ENCODE measurements at regions not wholly inside any gene's neighbourhood (a gene's known extent, or its start where the extent isn't known, plus 50 kb on each side); places are given as distances from the start of the nearest gene placed in this dataset.
"Not testable (repeated sequence)": the region's sequence is repeated elsewhere in the genome, so short reads cannot be mapped to it uniquely, and the experiment has no call there.

GRCh38 chr9:29450343-29450875 lies 1877.1 kb upstream of the C9orf72 start:
- DNase-seq, result not testable (repeated sequence)

GRCh38 chr9:29456940-29457339 lies 1883.7 kb upstream of the C9orf72 start:
- DNase-seq, result no peak

DNA sequence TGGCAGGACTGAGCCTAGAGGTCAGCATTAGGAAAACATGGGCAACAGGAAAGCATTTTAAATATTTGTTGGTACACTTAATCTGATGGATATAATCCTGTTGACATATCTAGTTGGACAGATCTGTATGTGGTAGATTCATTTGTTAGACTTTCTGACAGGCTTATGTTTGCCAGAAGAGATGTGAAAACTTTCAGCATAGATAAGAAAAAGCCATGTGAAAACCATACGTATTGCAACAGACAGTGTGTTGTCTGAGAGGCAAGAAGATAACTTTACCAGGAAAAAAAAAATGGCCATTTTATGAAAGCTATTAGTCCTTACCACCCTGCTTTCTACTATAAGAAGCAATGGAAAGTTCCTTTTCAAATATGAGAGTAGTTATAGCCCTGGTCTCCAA lies 1902.2 kb upstream of the C9orf72 start:
- no peak for DNase-seq

GRCh38 chr9:29511680-29512079 lies 1938.4 kb upstream of the C9orf72 start:
- no peak for DNase-seq

DNA sequence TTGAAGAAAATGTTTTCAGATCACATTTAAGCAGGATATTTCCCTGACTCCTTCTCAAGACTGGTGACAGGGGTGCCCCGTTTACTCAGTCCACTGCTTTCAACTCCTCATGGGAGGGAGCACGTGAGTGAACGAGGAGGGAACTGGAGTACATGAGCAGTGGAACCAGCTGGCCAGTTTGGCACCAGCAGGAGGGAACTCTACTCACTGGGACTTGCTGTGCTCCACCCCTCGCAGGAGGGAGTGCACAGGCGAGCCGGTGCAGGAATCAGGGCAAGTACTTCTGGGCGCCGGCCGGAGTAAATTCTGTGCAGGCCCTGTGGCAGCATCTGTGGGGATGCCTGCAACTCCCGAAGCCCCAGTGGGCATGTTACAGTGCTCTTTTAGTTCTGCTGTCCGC lies 1941.1 kb upstream of the C9orf72 start:
- DNase-seq, result peak; percentile 17 to 42

- no peak for DNase-seq
Observed at GRCh38 chr9:29514862-29515261, 1941.6 kb upstream of the C9orf72 start.

- no peak for DNase-seq
Observed at GRCh38 chr9:29548436-29548835, 1975.2 kb upstream of the C9orf72 start.

DNA sequence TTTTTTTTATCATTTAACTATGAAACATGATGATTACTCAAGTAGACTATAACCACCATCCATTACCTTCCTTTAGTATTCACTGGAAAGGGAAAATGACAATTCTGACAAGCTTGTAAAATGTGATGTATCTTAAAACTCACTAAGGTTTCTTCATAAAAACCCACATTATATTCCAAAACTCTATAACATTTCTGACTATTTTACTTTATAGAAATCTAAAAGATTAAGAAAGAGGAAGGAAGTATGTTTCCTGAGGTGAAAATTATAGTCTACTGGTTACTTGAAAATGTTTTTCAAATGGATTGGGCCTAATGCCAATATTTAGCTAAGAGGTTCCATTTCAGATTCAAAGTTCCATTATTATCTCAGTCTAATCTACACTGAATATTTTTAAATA lies 1982.2 kb upstream of the C9orf72 start:
- no peak for DNase-seq

- no peak for DNase-seq
Observed at GRCh38 chr9:29556317-29556716, 1983.0 kb upstream of the C9orf72 start.

GRCh38 chr9:29556746-29557145 lies 1983.5 kb upstream of the C9orf72 start:
- DNase-seq, result no peak

- DNase-seq, result no peak
Observed at GRCh38 chr9:29564564-29564963, 1991.3 kb upstream of the C9orf72 start.

DNA sequence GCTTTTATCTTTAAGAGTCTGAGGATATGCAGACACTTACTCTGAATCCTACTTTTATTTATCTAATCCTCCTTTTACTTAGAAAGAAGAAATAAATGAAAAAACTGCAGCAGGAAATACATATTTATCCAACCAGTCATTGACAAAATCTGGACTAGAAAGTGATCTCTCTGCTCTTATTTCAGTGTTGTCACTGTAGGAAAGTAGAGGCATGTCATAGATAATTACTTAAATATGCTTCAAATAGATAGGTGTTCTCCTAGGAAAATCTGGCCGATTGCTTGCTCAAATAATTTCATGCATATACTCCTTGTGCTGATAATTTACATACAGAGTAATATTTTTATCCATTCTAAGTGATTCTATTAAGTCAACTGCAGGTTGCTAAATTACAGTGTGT lies 2001.9 kb upstream of the C9orf72 start:
- DNase-seq, result no peak

GRCh38 chr9:29588361-29588760 lies 2015.1 kb upstream of the C9orf72 start:
- DNase-seq, result no peak

GRCh38 chr9:29609282-29609681 lies 2036.0 kb upstream of the C9orf72 start:
- DNase-seq, result no peak

DNA sequence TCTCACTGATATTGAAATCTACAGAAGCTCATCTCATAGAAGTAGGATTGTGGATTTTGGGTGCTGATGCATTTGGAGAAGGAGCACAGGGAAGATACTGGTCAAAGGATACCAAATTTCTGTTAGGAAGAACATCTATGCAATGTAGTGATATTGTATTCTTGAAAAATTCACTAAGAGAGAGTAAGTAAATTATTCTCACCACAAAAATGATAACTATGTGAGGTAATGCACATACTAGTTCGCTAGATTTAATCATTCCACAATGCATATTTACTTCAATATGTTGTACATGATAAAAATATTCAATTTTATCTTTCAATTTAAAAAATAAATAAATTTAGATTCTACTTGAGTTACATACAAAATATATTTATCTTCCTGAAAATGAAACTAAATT lies 2040.5 kb upstream of the C9orf72 start:
- DNase-seq, result no peak

- DNase-seq, result no peak
Observed at GRCh38 chr9:29616844-29617243, 2043.6 kb upstream of the C9orf72 start.

DNA sequence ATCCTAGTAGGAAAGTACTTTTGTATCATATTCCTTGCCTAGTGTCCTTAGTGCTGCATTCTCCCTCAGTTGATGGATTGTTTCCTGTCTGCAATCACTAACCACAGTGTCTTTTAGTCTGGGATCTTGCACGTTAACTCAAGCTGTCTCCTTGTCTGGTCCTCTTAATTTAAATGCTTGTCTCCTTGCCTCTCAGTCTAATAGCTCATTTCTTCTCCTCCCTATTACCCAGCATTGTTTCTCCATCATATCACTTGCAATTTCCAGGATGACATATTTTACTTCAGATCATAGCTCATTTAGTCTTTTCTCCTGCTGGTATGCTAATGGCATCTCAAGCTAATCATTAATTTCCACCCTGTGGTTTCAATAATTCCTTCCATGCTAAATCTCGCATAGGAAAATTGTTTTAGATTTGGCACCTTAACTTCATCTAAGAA lies 2052.0 kb upstream of the C9orf72 start:
- DNase-seq, result peak in 1 of 2 experiments; percentile 10

GRCh38 chr9:29625931-29626330 lies 2052.7 kb upstream of the C9orf72 start:
- no peak for DNase-seq

DNA sequence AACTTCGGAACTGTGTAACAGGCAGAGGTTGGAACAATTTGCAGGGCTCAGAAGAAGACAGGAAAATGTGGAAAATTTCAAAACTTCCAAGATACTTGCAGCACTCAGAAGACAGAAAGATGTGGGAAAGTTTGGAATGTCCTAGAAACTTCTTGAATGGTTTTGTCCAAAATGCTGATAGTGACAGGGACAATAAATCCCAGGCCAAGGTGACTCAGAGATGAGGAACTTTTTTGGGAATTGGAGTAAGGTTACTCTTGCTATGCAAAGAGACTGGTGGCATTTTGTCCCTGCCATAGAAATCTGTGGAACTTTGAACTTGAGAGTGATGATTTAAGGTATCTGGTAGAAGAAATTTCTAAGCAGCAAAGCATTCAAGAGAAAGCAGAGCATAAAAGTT lies 2055.6 kb upstream of the C9orf72 start:
- DNase-seq, result not testable (repeated sequence)

GRCh38 chr9:29637471-29638237 lies 2064.4 kb upstream of the C9orf72 start:
- DNase-seq, result no peak

DNA sequence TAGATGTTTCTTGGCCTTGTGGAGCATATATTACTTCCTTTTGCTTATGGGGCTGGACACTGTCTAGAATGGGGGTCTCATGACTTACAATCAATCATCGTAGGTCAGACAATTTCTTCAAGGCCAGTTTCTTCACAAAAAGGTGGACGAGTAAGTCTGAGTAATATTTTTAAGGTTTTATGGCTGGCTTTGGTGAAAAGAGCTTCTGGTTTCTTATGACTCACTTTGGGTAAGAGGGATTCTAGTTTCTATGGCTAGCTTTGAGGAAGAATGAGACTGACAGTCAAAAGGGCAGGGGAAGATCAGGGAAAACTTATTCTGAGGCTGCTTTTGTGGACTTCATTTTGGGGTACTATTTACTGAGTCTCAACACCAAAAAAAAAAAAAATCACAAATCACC lies 2067.2 kb upstream of the C9orf72 start:
- DNase-seq, result no peak

GRCh38 chr9:29644514-29644913 lies 2071.2 kb upstream of the C9orf72 start:
- no peak for DNase-seq

DNA sequence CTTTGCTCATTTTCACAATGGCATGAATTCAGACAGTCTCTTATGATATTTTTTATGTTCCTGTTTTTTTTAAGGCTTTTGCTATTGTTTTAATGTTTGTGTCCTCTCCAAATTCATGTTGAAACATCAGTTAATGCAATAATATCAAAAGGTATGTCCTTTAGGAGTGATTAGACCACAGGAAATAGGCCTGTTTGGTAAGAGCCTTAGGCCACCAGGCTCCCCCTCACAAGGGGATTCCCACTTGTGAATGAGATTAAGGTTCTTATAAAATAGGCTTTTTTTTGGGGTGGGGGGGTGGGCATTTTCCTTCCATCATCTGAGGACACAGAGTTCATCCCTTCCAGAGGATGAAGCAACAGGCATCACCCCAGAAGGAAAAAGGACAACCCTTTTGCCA lies 2074.2 kb upstream of the C9orf72 start:
- no peak for DNase-seq

DNA sequence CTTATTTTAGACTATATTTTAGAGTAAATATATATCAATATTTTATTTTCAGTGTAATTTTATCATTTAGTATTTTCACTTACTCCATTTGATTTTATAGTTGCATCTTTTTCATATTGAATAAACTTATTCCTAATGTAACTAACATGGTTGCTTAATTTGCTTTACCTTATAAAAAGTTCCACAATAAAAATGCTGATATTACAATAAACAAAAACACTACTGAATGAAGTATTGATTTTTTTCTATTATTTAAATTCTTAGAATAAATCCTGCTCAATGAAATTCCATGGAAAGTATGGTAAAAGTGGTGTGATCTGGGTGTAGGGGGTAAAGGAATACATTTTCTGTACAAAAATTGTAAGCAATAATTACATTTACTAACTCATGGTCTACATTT lies 2074.9 kb upstream of the C9orf72 start:
- DNase-seq, result no peak

DNA sequence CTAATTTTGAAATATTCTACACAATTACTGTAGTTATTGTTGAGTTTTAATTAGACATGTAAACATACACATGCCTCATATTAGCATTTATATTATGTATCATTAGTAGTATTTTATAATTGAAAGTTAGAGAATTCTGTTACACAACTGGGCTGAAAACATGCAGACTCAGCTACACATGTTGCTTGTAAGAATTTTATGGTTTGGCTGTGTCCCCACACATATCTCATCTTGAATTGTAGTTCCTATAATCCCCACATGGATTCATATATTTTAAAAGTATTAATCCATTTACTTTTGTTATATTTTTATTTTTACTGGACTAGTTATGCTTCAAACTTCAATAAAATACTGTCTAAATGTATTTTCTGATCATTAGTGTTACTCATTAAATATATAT lies 2075.3 kb upstream of the C9orf72 start:
- DNase-seq, result no peak
